ENCODE measurements at regions not wholly inside any gene's neighbourhood (a gene's known extent, or its start where the extent isn't known, plus 50 kb on each side); places are given as distances from the start of the nearest gene placed in this dataset.
"Not testable (repeated sequence)": the region's sequence is repeated elsewhere in the genome, so short reads cannot be mapped to it uniquely, and the experiment has no call there.

GRCh38 chr3:156041216-156041841 is 79.0 kb upstream of the KCNAB1 start:
- TF ChIP-seq TAF1 (IDR thresholded peaks at IDR 0.05; ENCODE audit: borderline replicate concordance, low read depth, low read length); CTCF (IDR thresholded peaks at IDR 0.05); GABPA (IDR thresholded peaks at IDR 0.05; ENCODE audit: low read depth); SIN3A (IDR thresholded peaks at IDR 0.05; ENCODE audit: borderline replicate concordance, low read depth, low read length); YY1 (IDR thresholded peaks at IDR 0.05; ENCODE audit: low read depth); MAX (IDR thresholded peaks at IDR 0.05; ENCODE audit: low read depth): not testable (repeated sequence)

Data from SK-N-SH (cell line).